Mesendoderm (in vitro differentiated cells): ENCODE measurements at regions not wholly inside any gene's neighbourhood (a gene's known extent, or its start where the extent isn't known, plus 50 kb on each side); places are given as distances from the start of the nearest gene placed in this dataset.
A peak's percentile ranks its signal among the peaks of the same experiment; 100 is the strongest.

ENCODE experiments used
- DNase-seq: peaks from one replicate; pipeline ENCODE4 v3.0.0; 2013
- H2AK5ac ChIP-seq: 2 replicates; pipeline ENCODE4 v1.6.1; 2013; ENCODE audit warnings: low read length, inconsistent platforms
- H2BK120ac ChIP-seq: 2 replicates; pipeline ENCODE4 v1.6.1; 2013; ENCODE audit warnings: low read depth, mild to moderate bottlenecking, low read length, moderate library complexity, mixed read lengths
- H2BK15ac ChIP-seq: replicated peaks from 2 replicates; pipeline ENCODE4 v1.6.1; 2013; ENCODE audit warnings: low read depth, mild to moderate bottlenecking, moderate library complexity
- H2BK5ac ChIP-seq: 2 replicates; pipeline ENCODE4 v1.6.1; 2013; ENCODE audit warnings: low read length, inconsistent platforms
- H3K18ac ChIP-seq: 2 replicates; pipeline ENCODE4 v1.6.1; 2013; ENCODE audit warnings: mild to moderate bottlenecking, low read length, mixed read lengths
- H3K23ac ChIP-seq: one replicate; pipeline ENCODE4 v1.6.1; 2013; ENCODE audit warnings: low read length
- H3K27ac ChIP-seq: 2 replicates; pipeline ENCODE4 v1.5.1; 2013; ENCODE audit warnings: low read depth, mild to moderate bottlenecking, inconsistent platforms, low read length, moderate library complexity
- H3K27me3 ChIP-seq: 2 replicates; pipeline ENCODE4 v1.6.1; 2013; ENCODE audit warnings: low read length, control low read depth, mild to moderate bottlenecking, inconsistent platforms; ENCODE audit not compliant: insufficient read depth, poor library complexity
- H3K36me3 ChIP-seq: 2 replicates; pipeline ENCODE4 v1.6.1; 2013; ENCODE audit warnings: low read length, inconsistent platforms; ENCODE audit not compliant: control insufficient read depth, insufficient read depth
- H3K4ac ChIP-seq: one replicate; pipeline ENCODE4 v1.6.1; 2013; ENCODE audit warnings: low read depth, mild to moderate bottlenecking, low read length, moderate library complexity
- H3K4me1 ChIP-seq: 2 replicates; pipeline ENCODE4 v1.6.1; 2013; ENCODE audit warnings: low read depth, low read length, inconsistent platforms; ENCODE audit not compliant: control insufficient read depth
- H3K4me2 ChIP-seq: 2 replicates; pipeline ENCODE4 v1.6.1; 2013; ENCODE audit warnings: low read length
- H3K4me3 ChIP-seq: 2 replicates; pipeline ENCODE4 v1.5.1; 2013; ENCODE audit warnings: mild to moderate bottlenecking, low read length
- H3K56ac ChIP-seq: one replicate; pipeline ENCODE4 v1.6.1; 2013; ENCODE audit warnings: low read length
- H3K79me1 ChIP-seq: 2 replicates; pipeline ENCODE4 v1.6.1; 2013; ENCODE audit warnings: low read length, inconsistent platforms
- H3K79me2 ChIP-seq: 2 replicates; pipeline ENCODE4 v1.6.1; 2013; ENCODE audit warnings: mild to moderate bottlenecking, low read length; ENCODE audit not compliant: control insufficient read depth, insufficient read depth
- H3K9ac ChIP-seq: 2 replicates; pipeline ENCODE4 v1.6.1; 2013; ENCODE audit warnings: low read length, inconsistent platforms
- H4K5ac ChIP-seq: one replicate; pipeline ENCODE4 v1.6.1; 2013; ENCODE audit warnings: low read length
- H4K8ac ChIP-seq: one replicate; pipeline ENCODE4 v1.6.1; 2013; ENCODE audit warnings: low read depth, mild to moderate bottlenecking, control low read depth, low read length, moderate library complexity
- WGBS: extraction: QIAGEN DNeasy Blood & Tissue Kit; methylation state at CpG from one replicate; pipeline ENCODE4 v1.1.7; 2013; ENCODE audit warnings: low lambda C conversion rate, missing lambda C conversion rate; ENCODE audit not compliant: insufficient coverage; ENCODE audit errors: extremely low coverage; 5-methylcytosine and 5-hydroxymethylcytosine counted together

DNA sequence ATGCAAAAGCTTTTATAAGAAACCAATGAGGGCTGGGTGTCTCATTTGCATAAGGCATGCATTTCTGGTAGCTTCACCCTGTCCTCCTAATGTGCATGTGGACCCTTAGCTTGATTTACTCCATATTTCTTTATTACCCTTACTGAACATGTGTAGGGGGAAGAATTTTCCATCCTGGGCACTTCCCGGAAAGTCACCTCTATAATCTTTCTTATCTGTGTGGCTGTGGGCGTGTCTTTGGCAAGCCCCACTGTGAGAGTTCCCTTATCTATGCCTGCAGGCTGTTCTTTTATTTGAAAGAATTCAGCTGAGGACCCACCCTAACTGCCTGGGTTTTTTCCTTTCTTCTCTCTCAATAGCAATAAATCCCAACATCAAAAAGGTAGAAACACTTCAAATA lies 627.8 kb downstream of the DOK5 start:
- DNase-seq = peak; percentile 67
- no CpG with 5 or more reads among the region's 2 CpGs for WGBS

GRCh38 chr20:55099251-55099650 lies 623.9 kb downstream of the DOK5 start:
- no peaks in the 10 kb centered on the region for H3K27me3 ChIP-seq
- no CpG with 5 or more reads among the region's 2 CpGs for WGBS
- H3K9ac ChIP-seq = no peak overlapping the region

More for the DNA sequence above, 627.8 kb downstream of the DOK5 start:
- Histone ChIP-seq H3K23ac (no peak overlapping the region), H3K27ac (no peak overlapping the region), H3K36me3 (no peaks in the 10 kb centered on the region), H2BK120ac (peak overlapping the region; percentile 64), H3K4me1 (no peaks in the 10 kb centered on the region), H3K79me2 (no peaks in the 10 kb centered on the region), H3K79me1 (no peaks in the 10 kb centered on the region), H2AK5ac (no peak overlapping the region), H3K56ac (no peak overlapping the region), H4K8ac (no peak overlapping the region), H2BK5ac (no peak overlapping the region), H3K4me2 (no peak overlapping the region), H3K4me3 (no peak overlapping the region), H3K18ac (peak overlapping the region; percentile 61), H2BK15ac (no peak overlapping the region), H3K9ac (no peak overlapping the region), H3K27me3 (no peaks in the 10 kb centered on the region), H4K5ac (no peak overlapping the region), H3K4ac (no peak overlapping the region)

GRCh38 chr20:55097621-55098020 lies 622.2 kb downstream of the DOK5 start:
- no peak overlapping the region for H4K8ac ChIP-seq
- H3K27ac ChIP-seq = no peak overlapping the region
- no peak overlapping the region for H2BK120ac ChIP-seq
- H3K9ac ChIP-seq = no peak overlapping the region
- no peak overlapping the region for H3K4me2 ChIP-seq
- H3K4me3 ChIP-seq = no peak overlapping the region
- no peak overlapping the region for H2BK15ac ChIP-seq
- H3K56ac ChIP-seq = no peak overlapping the region
- H3K18ac ChIP-seq = no peak overlapping the region
- H3K4me1 ChIP-seq = no peaks in the 10 kb centered on the region
- DNase-seq = no peak
- no peak overlapping the region for H3K23ac ChIP-seq
- H3K79me2 ChIP-seq = no peaks in the 10 kb centered on the region
- no peak overlapping the region for H2BK5ac ChIP-seq
- H4K5ac ChIP-seq = no peak overlapping the region
- H3K27me3 ChIP-seq = no peaks in the 10 kb centered on the region
- H3K4ac ChIP-seq = no peak overlapping the region
- H3K36me3 ChIP-seq = no peaks in the 10 kb centered on the region
- H3K79me1 ChIP-seq = no peaks in the 10 kb centered on the region
- no peak overlapping the region for H2AK5ac ChIP-seq

More at GRCh38 chr20:55099251-55099650, 623.9 kb downstream of the DOK5 start:
- DNase-seq = no peak
- Histone ChIP-seq H3K4me1 (no peaks in the 10 kb centered on the region), H4K8ac (no peak overlapping the region), H3K79me1 (no peaks in the 10 kb centered on the region), H3K23ac (no peak overlapping the region), H3K18ac (no peak overlapping the region), H3K27ac (no peak overlapping the region), H2BK15ac (no peak overlapping the region), H3K4ac (no peak overlapping the region), H3K79me2 (no peaks in the 10 kb centered on the region), H4K5ac (no peak overlapping the region), H2BK120ac (no peak overlapping the region), H3K4me2 (no peak overlapping the region), H3K56ac (no peak overlapping the region), H3K36me3 (no peaks in the 10 kb centered on the region), H2BK5ac (no peak overlapping the region), H2AK5ac (no peak overlapping the region), H3K4me3 (no peak overlapping the region)

GRCh38 chr20:55095745-55096400 lies 620.5 kb downstream of the DOK5 start:
- Histone ChIP-seq H3K4ac (no peak overlapping the region), H2BK5ac (no peak overlapping the region), H3K79me1 (no peaks in the 10 kb centered on the region), H2AK5ac (no peak overlapping the region), H3K9ac (no peak overlapping the region), H2BK15ac (no peak overlapping the region), H2BK120ac (no peak overlapping the region), H3K27ac (no peak overlapping the region), H3K4me2 (no peak overlapping the region), H4K5ac (no peak overlapping the region), H3K4me3 (no peak overlapping the region), H3K18ac (no peak overlapping the region), H3K23ac (no peak overlapping the region), H3K4me1 (no peaks in the 10 kb centered on the region), H3K56ac (no peak overlapping the region), H3K79me2 (no peaks in the 10 kb centered on the region), H3K27me3 (no peaks in the 10 kb centered on the region), H3K36me3 (no peaks in the 10 kb centered on the region), H4K8ac (no peak overlapping the region)
- DNase-seq = no peak
- no CpG with 5 or more reads among the region's 4 CpGs for WGBS

GRCh38 chr20:55094353-55094861 lies 619.0 kb downstream of the DOK5 start:
- DNase-seq = no peak
- Histone ChIP-seq H2BK120ac (no peak overlapping the region), H3K56ac (no peak overlapping the region), H4K5ac (no peak overlapping the region), H3K79me2 (no peaks in the 10 kb centered on the region), H3K4me1 (no peaks in the 10 kb centered on the region), H2BK5ac (no peak overlapping the region), H3K9ac (no peak overlapping the region), H3K18ac (no peak overlapping the region), H3K36me3 (no peaks in the 10 kb centered on the region), H4K8ac (no peak overlapping the region), H2BK15ac (no peak overlapping the region), H3K4me2 (no peak overlapping the region), H3K27me3 (no peaks in the 10 kb centered on the region), H3K4me3 (no peak overlapping the region), H3K79me1 (no peaks in the 10 kb centered on the region), H2AK5ac (no peak overlapping the region), H3K4ac (no peak overlapping the region), H3K23ac (no peak overlapping the region), H3K27ac (no peak overlapping the region)
- no CpG with 5 or more reads among the region's 12 CpGs for WGBS

GRCh38 chr20:55090286-55090685 lies 614.9 kb downstream of the DOK5 start:
- H3K27ac ChIP-seq = no peak overlapping the region
- no CpG with 5 or more reads among the region's 4 CpGs for WGBS
- H3K4me2 ChIP-seq = no peak overlapping the region
- no peak overlapping the region for H3K23ac ChIP-seq
- no peak overlapping the region for H3K9ac ChIP-seq
- no peak overlapping the region for H4K8ac ChIP-seq
- no peak overlapping the region for H3K56ac ChIP-seq
- DNase-seq = no peak
- H3K18ac ChIP-seq = no peak overlapping the region
- no peak overlapping the region for H2BK15ac ChIP-seq
- no peaks in the 10 kb centered on the region for H3K79me1 ChIP-seq
- H3K4ac ChIP-seq = no peak overlapping the region
- H3K36me3 ChIP-seq = no peaks in the 10 kb centered on the region
- no peaks in the 10 kb centered on the region for H3K27me3 ChIP-seq
- H2BK5ac ChIP-seq = no peak overlapping the region
- H3K79me2 ChIP-seq = no peaks in the 10 kb centered on the region
- no peak overlapping the region for H2AK5ac ChIP-seq
- H4K5ac ChIP-seq = no peak overlapping the region
- no peak overlapping the region for H3K4me3 ChIP-seq
- H2BK120ac ChIP-seq = no peak overlapping the region
- H3K4me1 ChIP-seq = no peaks in the 10 kb centered on the region
